Inflammatory macrophage treated with lipopolysaccharide for 4 hours (primary cell): ENCODE measurements at regions not wholly inside any gene's neighbourhood (a gene's known extent, or its start where the extent isn't known, plus 50 kb on each side); places are given as distances from the start of the nearest gene placed in this dataset.
A peak's percentile ranks its signal among the peaks of the same experiment; 100 is the strongest.
"Not testable (repeated sequence)": the region's sequence is repeated elsewhere in the genome, so short reads cannot be mapped to it uniquely, and the experiment has no call there.

Experiments used
- DNase-seq: peaks from one replicate; pipeline ENCODE4 v3.0.0-alpha.2; 2020

GRCh38 chr17:49898366-49899190, 50.7 kb upstream of the TAC4 start:
- DNase-seq, result no peak

- DNase-seq, result no peak
Measured at GRCh38 chr17:49899191-49899485, 51.3 kb upstream of the TAC4 start.

GRCh38 chr17:49899588-49899987, 51.7 kb upstream of the TAC4 start:
- no peak for DNase-seq

GRCh38 chr17:49900801-49901200, 52.9 kb upstream of the TAC4 start:
- DNase-seq, result not testable (repeated sequence)

- no peak for DNase-seq
Measured at GRCh38 chr17:49901460-49902331, 53.8 kb upstream of the TAC4 start.

- no peak for DNase-seq
Measured at GRCh38 chr17:49903523-49903922, 55.7 kb upstream of the TAC4 start.

GRCh38 chr17:49904893-49905292, 57.0 kb upstream of the TAC4 start:
- DNase-seq, result no peak

- DNase-seq, result no peak
Measured at GRCh38 chr17:49906531-49907136, 58.8 kb upstream of the TAC4 start.

GRCh38 chr17:49907279-49907678, 59.4 kb upstream of the TAC4 start:
- no peak for DNase-seq

GRCh38 chr17:49908782-49909714, 59.9 kb upstream of the DLX4 start:
- DNase-seq, result no peak

GRCh38 chr17:49910094-49910857, 58.7 kb upstream of the DLX4 start:
- DNase-seq, result no peak

- DNase-seq, result no peak
Measured at GRCh38 chr17:49910858-49911204, 58.2 kb upstream of the DLX4 start.

- no peak for DNase-seq
Measured at GRCh38 chr17:49911719-49912118, 57.3 kb upstream of the DLX4 start.

GRCh38 chr17:49913226-49914095, 55.5 kb upstream of the DLX4 start:
- no peak for DNase-seq

- no peak for DNase-seq
Measured at GRCh38 chr17:49914096-49914490, 54.9 kb upstream of the DLX4 start.

- no peak for DNase-seq
Measured at GRCh38 chr17:49914664-49915063, 54.3 kb upstream of the DLX4 start.

GRCh38 chr17:49915260-49915659, 53.7 kb upstream of the DLX4 start:
- DNase-seq, result no peak

GRCh38 chr17:49915670-49916069, 53.3 kb upstream of the DLX4 start:
- DNase-seq, result no peak

- peak; percentile 21 for DNase-seq
Measured at GRCh38 chr17:49916854-49917515, 52.0 kb upstream of the DLX4 start.

- DNase-seq, result no peak
Measured at GRCh38 chr17:49918591-49918990, 50.4 kb upstream of the DLX4 start.
